GM19240 (cell line): ENCODE measurements at regions not wholly inside any gene's neighbourhood (a gene's known extent, or its start where the extent isn't known, plus 50 kb on each side); places are given as distances from the start of the nearest gene placed in this dataset.
A peak's percentile ranks its signal among the peaks of the same experiment; 100 is the strongest.

ENCODE experiments used
- DNase-seq: peaks from one replicate; pipeline ENCODE4 v3.0.0; 2011; ENCODE audit warnings: low spot score; ENCODE audit not compliant: insufficient read length

- DNase-seq: no peak
Observed at GRCh38 chr14:34246206-34246605, 215.8 kb downstream of the SPTSSA start.

DNA sequence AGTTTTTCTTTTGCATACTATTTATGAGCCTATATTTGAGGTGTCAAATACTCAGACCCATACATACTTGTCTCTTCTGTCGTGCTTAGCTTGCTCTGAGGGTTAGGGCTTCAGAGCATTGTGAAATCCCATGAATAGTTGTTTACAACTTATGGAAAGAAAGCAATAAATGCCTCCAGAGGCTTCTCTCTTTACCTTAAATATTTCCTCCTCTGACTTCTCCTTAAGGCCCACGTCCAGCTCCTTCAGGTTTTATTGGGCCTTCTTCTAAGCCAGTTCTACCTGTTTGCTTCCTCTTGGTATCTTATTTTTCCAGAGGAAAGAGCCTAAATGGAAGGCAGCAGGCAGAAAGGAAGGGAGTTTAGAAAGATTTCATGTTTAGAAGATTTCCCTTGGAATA lies 218.6 kb downstream of the SPTSSA start:
- no peak for DNase-seq

DNA sequence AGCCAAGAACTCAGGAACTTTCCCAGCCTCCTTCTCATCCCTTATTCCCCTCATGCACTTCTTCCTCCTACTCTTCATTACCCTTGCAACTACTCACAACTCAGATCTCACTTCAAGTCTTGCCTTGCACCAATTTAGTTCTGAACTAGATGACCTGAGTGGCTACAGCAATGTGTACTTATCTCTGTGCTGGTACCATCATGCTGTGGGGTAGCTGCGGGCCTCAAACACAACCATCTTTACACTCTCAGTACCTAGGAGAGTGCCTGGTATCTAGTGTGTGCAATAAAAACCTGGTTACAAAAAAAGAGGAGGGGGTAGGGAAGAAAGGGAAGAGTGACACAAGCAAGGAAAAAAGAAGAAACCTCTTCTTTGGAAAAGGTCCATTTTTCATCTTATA lies 219.0 kb downstream of the SPTSSA start:
- no peak for DNase-seq

DNA sequence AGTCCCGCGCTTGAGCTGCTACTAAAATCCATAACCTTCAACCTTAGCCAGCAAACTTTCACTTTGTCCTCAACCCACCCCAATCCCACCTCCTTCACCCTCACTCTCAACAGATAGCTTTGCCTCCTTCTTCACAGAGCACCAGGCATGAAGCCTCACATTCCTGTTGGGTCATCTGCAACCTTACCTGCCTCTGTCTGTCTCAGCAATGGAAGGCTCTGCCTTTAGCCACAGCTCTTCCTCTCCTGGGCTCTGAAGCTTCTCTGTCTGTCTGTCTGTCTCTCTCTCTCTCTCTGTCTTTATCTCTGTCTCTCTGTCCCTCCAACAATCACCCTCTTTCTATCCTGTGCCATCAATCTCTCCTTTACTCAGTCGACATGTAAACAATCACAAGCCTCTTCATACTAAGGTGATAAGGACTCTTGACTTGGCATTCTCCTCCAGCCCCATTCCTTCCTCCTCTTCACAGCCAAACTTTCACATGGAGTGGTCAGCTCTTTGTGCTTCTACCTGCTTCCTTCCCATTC lies 220.8 kb downstream of the SPTSSA start:
- DNase-seq: no peak

DNA sequence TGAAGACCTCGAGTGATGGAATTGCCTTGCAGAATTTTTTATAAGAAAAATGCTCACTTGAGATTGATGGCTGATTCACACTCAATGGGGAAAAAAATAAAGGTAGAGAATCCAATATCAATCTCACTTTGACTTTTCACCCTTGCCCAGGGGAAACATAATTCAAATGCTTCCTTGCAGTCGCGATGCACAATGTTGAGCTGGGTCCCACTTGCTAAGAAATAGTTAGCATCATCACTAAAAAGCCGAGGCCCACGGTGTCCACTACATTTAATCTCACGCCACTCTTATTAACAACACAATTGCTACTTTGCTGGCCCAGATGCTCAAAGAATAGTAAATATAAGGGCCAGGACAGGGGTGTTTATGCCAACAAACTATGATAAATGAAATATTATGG lies 223.4 kb downstream of the SPTSSA start:
- no peak for DNase-seq

DNA sequence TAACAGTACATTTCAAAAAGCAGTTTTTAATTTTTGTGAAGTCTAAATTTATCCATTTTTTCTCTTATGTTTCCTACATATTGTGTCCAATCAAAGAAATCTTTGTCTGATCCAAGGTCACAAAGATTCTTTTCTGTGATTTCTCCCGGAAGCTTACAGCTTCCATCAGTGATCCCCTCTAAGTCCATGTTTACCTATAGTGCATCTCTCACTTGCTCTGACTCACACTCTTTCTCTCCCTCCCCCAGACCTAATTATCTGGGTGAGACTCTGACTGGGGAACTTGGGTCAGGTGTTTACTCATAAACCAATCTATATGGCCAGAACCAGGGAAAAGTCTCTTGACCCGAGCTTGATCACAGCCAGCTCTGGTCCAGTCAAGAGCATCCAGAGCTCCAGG lies 224.4 kb downstream of the SPTSSA start:
- no peak for DNase-seq

DNA sequence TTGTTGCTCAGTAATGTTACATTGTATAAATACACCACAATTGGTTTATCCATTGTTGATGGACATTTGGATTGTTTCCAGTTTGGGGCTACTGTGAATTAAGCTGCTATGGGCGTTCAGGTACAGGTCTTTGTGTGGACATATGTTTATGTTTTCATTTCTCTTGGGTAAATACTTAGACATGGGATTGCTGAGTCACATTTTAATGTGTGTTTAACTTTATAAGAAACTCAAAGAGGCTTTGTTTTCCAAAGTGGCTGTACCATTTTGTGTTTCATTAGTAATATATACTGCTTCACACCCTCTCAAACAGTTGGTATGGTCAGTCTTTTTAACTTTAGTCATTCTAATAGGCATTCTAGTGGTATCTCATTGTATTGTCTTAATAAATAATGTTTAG lies 225.0 kb downstream of the SPTSSA start:
- no peak for DNase-seq

GRCh38 chr14:34235643-34236300 lies 226.3 kb downstream of the SPTSSA start:
- no peak for DNase-seq

DNA sequence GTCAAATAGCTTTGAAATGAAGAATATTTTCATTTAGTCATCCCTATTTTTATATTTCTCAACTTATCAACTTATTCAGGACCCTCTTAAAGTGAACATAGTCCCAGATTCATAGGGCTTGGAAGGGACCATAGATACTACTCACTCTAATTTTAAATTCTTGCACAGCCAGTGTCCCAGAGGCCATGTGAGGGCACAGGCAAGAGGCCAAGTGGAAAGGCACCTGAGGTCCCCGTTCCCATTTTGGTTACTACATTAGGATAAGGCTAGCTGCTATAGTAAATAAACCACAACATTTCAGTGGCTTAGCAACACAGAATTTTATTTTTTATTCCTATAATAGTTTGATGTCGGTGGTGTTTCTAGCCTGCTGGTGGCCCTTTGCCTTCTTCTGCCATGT lies 227.8 kb downstream of the SPTSSA start:
- no peak for DNase-seq

DNA sequence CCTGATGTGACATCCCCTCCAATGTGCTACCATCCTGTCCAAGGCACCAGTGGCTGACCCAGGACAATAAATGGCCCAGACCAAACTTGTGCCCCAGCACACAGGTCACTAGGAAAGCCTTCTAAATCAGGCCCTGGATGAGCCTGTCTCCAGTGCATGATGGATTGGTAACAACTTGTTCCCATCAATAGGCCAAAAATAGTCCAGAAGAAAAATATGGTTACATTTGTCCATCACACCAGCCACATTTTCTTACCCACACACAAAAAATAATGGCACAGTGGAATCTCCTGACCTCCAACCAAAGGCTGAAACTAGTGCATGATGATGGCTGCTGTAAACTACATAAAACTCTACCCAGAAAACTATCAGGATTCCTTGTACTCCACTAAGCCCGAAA lies 228.4 kb downstream of the SPTSSA start:
- no peak for DNase-seq

DNA sequence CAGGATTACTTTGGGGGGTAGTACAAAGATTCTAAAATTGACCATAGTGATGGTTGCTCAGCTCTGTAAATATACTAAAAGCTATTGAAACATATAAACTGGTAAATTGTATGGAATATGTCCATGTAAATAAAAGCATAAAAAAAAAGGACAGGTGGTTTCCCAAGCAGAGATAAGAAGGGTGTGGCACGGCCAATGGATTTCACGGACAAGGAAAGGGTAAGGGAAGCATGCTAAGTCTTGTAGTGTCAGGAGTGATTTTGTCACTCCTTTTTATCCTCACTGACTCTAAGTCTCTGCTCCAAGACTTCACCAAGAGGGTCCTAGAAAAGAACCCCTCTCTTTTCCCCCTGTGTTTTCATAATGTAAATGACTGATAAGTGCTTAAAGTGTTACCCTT lies 229.2 kb downstream of the SPTSSA start:
- no peak for DNase-seq

DNA sequence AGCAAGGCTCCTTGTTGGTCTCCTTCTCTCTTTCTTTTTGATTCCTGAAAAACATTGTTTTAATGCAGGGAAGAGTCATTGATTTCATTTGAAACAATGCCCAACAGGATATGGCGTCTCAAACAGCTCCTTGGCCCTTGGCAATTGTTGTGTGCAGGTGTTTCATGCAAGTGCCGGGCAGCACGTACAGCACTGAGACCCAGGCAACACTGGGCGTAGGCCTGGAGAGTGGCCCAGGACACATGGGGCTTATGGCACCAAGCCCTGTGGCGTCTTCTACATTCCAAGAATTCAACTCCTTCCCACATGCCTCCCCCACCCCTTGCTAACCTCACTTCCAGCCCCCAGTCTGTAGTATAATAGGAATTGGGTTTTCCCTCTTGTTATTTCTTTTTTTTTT lies 230.4 kb downstream of the SPTSSA start:
- no peak for DNase-seq

GRCh38 chr14:34229140-34229539 lies 232.9 kb downstream of the SPTSSA start:
- no peak for DNase-seq

- no peak for DNase-seq
Observed at GRCh38 chr14:34228650-34228976, 233.4 kb downstream of the SPTSSA start.

DNA sequence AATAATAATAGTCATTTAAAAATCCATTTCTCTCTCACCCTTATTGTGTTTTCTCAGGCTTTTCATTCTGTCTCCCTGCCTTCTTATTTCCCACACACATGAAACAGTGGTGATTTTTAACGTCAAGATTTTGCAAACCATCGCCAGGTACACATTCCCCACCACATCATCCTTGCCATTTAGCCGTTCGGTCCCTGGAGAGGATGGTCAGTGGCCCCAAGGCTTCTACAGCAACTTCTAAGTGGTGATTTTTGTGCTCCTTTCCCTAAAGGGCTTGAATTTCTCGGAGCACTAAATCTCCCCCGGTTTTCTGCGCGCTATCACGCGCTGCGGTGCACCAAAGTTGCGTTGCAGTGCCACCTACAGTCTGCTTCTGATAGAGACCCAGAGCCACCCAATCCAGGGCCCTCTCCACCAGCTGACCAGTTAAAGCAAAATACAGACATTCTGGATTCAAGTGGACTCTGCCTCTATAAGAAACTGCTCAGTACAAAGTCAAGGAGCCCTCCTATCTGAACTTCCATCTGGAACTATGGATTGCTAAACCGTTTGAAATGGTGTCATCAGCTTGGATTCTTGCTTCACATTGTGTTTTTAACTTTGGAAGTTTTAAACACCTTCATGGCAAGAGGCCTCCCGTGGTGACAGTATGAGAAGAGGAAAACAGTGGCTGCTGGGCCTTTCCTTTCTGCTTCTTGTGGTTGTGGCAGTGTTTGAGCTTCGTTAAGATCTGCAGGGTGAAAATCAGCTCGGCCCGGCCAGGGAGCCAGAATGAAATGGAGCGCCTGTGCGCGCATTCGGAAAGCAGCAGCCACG lies 234.0 kb downstream of the SPTSSA start:
- DNase-seq: peak; percentile 35

GRCh38 chr14:34224221-34224620 lies 237.8 kb downstream of the SPTSSA start:
- DNase-seq: no peak

DNA sequence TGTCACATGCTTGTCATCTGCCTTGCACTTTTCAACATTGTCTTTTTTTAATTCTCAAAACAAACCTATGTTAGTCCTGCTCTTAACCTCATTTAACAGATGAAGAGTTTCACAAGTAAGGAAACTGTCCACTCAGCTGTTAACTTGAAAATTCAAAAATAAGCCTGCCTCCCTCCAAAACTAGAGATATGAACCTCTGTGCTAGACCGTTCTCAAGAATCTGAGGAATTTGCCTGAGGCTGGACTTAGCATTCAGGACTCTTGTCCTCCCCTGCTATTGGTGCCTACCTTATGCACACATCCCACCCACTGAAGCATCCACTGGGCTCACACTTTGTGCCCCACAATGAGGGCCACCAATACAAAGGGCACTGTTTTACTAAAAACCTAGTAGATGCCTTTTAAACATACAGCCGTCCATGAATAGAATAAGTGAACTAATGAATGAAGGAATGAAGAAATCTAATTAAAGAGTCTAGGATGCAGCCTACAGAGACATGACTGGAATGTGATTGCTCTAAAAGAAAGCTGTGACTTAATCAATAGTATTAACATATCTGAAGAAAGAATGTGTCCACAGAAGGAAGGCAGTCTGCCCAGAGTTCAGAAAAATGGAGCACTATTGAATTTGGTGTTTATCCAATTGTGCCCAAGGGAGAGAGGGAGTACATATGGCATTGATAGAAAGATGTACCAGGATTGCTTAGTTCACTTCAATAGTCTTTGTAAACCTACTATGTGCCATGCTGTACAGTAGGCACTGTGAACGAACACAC lies 238.5 kb downstream of the SPTSSA start:
- no peak for DNase-seq

GRCh38 chr14:34222867-34223266 lies 239.2 kb downstream of the SPTSSA start:
- DNase-seq: no peak

- no peak for DNase-seq
Observed at GRCh38 chr14:34222122-34222521, 239.9 kb downstream of the SPTSSA start.

DNA sequence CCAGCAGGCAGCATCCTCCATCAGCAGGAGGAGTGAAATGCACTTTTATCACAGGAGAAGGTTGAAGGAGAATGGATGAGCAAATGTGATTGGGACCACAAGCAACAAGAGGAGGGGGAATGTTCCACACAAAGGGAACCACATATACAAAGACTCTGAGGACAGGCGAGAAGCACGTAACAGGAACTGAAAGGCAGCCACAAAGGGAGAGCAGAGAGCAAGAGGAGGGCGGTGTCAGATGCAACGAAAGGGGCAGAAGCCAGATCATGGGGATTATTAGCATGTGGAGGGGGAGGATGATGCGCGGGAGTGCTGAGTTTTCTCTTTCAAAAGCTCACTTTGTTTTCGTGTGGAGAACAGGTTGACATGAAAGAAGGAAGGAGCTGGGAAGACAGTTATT lies 241.1 kb downstream of the SPTSSA start:
- no peak for DNase-seq

DNA sequence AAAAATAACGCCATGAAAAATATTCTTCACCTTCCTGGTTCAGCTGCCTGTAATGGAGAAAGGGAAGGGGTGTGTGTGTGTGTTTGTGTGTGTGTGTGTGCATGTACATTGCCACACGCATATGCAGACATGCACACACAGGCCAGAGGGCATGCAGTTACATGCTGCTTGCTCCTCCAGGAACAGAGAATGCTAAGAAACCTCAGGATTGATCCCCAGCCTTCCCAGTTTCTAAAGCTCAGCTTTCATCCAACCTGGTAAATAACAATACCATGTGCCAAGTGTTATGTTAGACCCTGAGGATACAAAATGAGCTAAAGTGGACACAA lies 241.7 kb downstream of the SPTSSA start:
- DNase-seq: no peak

DNA sequence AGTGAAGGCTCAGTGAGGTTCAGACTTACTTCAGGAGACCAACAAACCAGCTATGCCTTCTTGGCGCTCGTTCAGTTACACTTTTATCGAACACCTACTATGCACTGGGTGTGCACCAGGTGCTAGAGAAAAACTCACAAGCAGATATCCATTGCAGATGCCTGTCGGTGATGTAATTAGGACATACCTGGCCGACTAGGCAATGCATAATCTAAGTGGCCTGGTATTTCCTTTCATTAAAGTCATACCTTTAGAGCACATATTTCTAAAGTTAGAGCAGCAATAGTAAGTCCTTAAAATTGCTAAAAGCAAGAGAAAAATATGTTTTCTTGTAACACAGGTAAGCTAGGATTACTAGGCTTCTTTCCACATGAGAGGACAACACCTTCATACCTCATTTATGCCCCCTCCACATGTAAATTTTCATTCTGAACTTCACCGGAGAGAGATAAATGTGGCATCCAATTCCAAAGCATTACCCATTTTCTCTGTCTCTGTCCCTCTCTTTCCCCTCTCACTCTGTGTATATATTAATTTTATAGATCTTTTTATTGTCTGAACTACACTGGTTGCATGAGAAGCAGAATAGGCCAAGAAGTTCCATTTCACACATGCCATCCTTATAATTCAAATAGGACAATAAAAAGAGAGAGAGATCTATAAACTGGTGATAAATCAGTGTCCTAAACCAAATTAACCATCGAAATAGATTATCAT lies 242.2 kb downstream of the SPTSSA start:
- DNase-seq: no peak
